H1 (cell line): ENCODE measurements at regions not wholly inside any gene's neighbourhood (a gene's known extent, or its start where the extent isn't known, plus 50 kb on each side); places are given as distances from the start of the nearest gene placed in this dataset.

Source experiments
- CTCF ChIA-PET: fragments of 300-600 bp; sonication (Branson Sonifier 250); formaldehyde crosslinking; loops from one replicate; lab custom pipeline; 2021; ENCODE audit not compliant: partially characterized antibody; lab: Charles Lee
- POLR2A ChIA-PET: fragments of 300-600 bp; sonication (Branson Sonifier 250); formaldehyde crosslinking; loops from one replicate; lab custom pipeline; 2021; ENCODE audit warnings: inconsistent platforms; ENCODE audit not compliant: partially characterized antibody; lab: Charles Lee
- DNase-seq, 2 experiments: peaks; one replicate each; pipeline versions ENCODE4 v3.0.0 to v3.0.0-alpha.2; 2010 to 2022; ENCODE audit warnings: low spot score in 2 of 2, low read depth in 1 of 2, mixed read lengths in 1 of 2
- FAIRE-seq: peaks from 2 replicates; lab custom pipeline; 2011; peaks lifted over from hg19 to GRCh38; lab: Jason Lieb, UNC
- H2AFZ ChIP-seq: 2 replicates; pipeline ENCODE4 v1.8.1; 2012; ENCODE audit warnings: low read length, inconsistent platforms
- H2AK5ac ChIP-seq: 2 replicates; pipeline ENCODE4 v1.6.1; 2013; ENCODE audit warnings: low read depth, low read length
- H2BK120ac ChIP-seq: replicated peaks from 2 replicates; pipeline ENCODE3; 2013; ENCODE audit warnings: low read depth, low read length, inconsistent platforms
- H2BK12ac ChIP-seq: 2 replicates; pipeline ENCODE4 v1.6.1; 2013; ENCODE audit warnings: low read depth, low read length
- H2BK15ac ChIP-seq: 2 replicates; pipeline ENCODE4 v1.6.1; 2013; ENCODE audit warnings: low read length
- H2BK20ac ChIP-seq: 2 replicates; pipeline ENCODE4 v1.6.1; 2013; ENCODE audit warnings: low read length
- H2BK5ac ChIP-seq: 2 replicates; pipeline ENCODE4 v1.6.1; 2013; ENCODE audit warnings: low read depth, low read length
- H3K14ac ChIP-seq: 2 replicates; pipeline ENCODE4 v1.6.1; 2013; ENCODE audit warnings: inconsistent platforms; ENCODE audit not compliant: insufficient read length
- H3K18ac ChIP-seq: 2 replicates; pipeline ENCODE4 v1.6.1; 2013; ENCODE audit warnings: low read length; ENCODE audit errors: extremely low read depth
- H3K23ac ChIP-seq: 2 replicates; pipeline ENCODE4 v1.6.1; 2013; ENCODE audit warnings: inconsistent platforms; ENCODE audit not compliant: insufficient read length
- H3K23me2 ChIP-seq: 2 replicates; pipeline ENCODE4 v1.6.1; 2013; ENCODE audit warnings: low read depth, low read length
- H3K27ac ChIP-seq: 2 replicates; pipeline ENCODE4 v1.6.1; 2011; ENCODE audit warnings: low read depth, low read length, inconsistent platforms
- H3K27me3 ChIP-seq, 4 experiments: replicated peaks in 1 of 4; 1 replicate in 1 of 4; 2 replicates in 3 of 4; pipeline versions ENCODE4 v1.6.1 to v1.8.1; 2011 to 2013; ENCODE audit warnings: low read length in 3 of 4, mild to moderate bottlenecking in 3 of 4, inconsistent platforms in 2 of 4, mixed read lengths in 2 of 4, moderate library complexity in 1 of 4; ENCODE audit not compliant: control insufficient read depth in 3 of 4, insufficient read depth in 3 of 4; ENCODE audit errors: extremely low read depth in 1 of 4
- H3K36me3 ChIP-seq, 4 experiments: 2 replicates each; pipeline versions ENCODE4 v1.6.1 to v1.8.1; 2011 to 2013; ENCODE audit warnings: mild to moderate bottlenecking in 4 of 4, low read length in 3 of 4, moderate library complexity in 2 of 4, control low read depth in 1 of 4, inconsistent platforms in 1 of 4; ENCODE audit not compliant: insufficient read depth in 4 of 4, control insufficient read depth in 2 of 4
- H3K4ac ChIP-seq: replicated peaks from 2 replicates; pipeline ENCODE3; 2013; ENCODE audit warnings: low read length, low read depth, mixed read lengths, inconsistent platforms; ENCODE audit not compliant: insufficient read length
- H3K4me1 ChIP-seq, 4 experiments: replicated peaks in 1 of 4; 1 replicate in 1 of 4; 2 replicates in 3 of 4; pipeline versions ENCODE4 v1.6.1 to v1.8.1; 2011 to 2013; ENCODE audit warnings: low read length in 3 of 4, inconsistent platforms in 2 of 4, mixed read lengths in 1 of 4; ENCODE audit not compliant: insufficient read depth in 4 of 4, control insufficient read depth in 3 of 4
- H3K4me2 ChIP-seq, 2 experiments: 2 replicates each; pipeline versions ENCODE4 v1.6.1 to v1.8.1; 2011 to 2013; ENCODE audit warnings: low read depth in 2 of 2, low read length in 2 of 2, control low read depth in 1 of 2, inconsistent platforms in 1 of 2, mild to moderate bottlenecking in 1 of 2; ENCODE audit not compliant: insufficient read depth in 1 of 2
- H3K4me3 ChIP-seq, 4 experiments: fragments of 200-600, 300-600 bp in 1 of 4; sonication (generic), shearing (Covaris generic), sonication (Bioruptor Twin) in 1 of 4; 2 replicates each; pipeline versions ENCODE4 v1.5.1 to v1.8.1; 2011 to 2016; ENCODE audit warnings: low read length in 4 of 4, low read depth in 3 of 4, control low read depth in 2 of 4, inconsistent platforms in 2 of 4, mild to moderate bottlenecking in 2 of 4, mixed read lengths in 1 of 4, moderate library complexity in 1 of 4; ENCODE audit not compliant: insufficient read depth in 2 of 4; ENCODE audit errors: extremely low read depth in 1 of 4
- H3K56ac ChIP-seq: replicated peaks from 2 replicates; pipeline ENCODE3; 2013; ENCODE audit warnings: low read depth, mild to moderate bottlenecking, mixed read lengths, low read length, inconsistent platforms; ENCODE audit not compliant: insufficient read length
- H3K79me1 ChIP-seq: 2 replicates; pipeline ENCODE4 v1.6.1; 2013; ENCODE audit warnings: low read depth, low read length, control low read depth
- H3K79me2 ChIP-seq, 2 experiments: 2 replicates each; pipeline versions ENCODE4 v1.6.1 to v1.8.1; 2012 to 2013; ENCODE audit warnings: low read length in 2 of 2, mild to moderate bottlenecking in 2 of 2, inconsistent platforms in 1 of 2; ENCODE audit not compliant: insufficient read depth in 2 of 2, control insufficient read depth in 1 of 2
- H3K9ac ChIP-seq, 4 experiments: replicated peaks in 1 of 4; 1 replicate in 1 of 4; 2 replicates in 3 of 4; pipeline versions ENCODE4 v1.6.1 to v1.8.1; 2011 to 2013; ENCODE audit warnings: low read depth in 3 of 4, low read length in 3 of 4, control low read depth in 2 of 4, mild to moderate bottlenecking in 2 of 4, moderate library complexity in 2 of 4, inconsistent platforms in 1 of 4; ENCODE audit errors: extremely low read depth in 1 of 4
- H3K9me3 ChIP-seq, 2 experiments: 2 replicates each; pipeline versions ENCODE4 v1.6.1 to v1.8.1; 2012 to 2013; ENCODE audit warnings: mild to moderate bottlenecking in 2 of 2, moderate library complexity in 2 of 2, control low read depth in 1 of 2, inconsistent platforms in 1 of 2, low read depth in 1 of 2, low read length in 1 of 2, mixed read lengths in 1 of 2; ENCODE audit not compliant: insufficient read depth in 2 of 2
- H4K20me1 ChIP-seq, 2 experiments: replicated peaks in 1 of 2; 2 replicates each; pipeline versions ENCODE3 to v1.8.1; 2011 to 2013; ENCODE audit warnings: inconsistent platforms in 2 of 2, low read length in 2 of 2, mild to moderate bottlenecking in 1 of 2; ENCODE audit not compliant: insufficient read depth in 2 of 2, control insufficient read depth in 1 of 2
- H4K5ac ChIP-seq: 2 replicates; pipeline ENCODE4 v1.6.1; 2013; ENCODE audit warnings: low read length, low read depth, mixed read lengths, inconsistent platforms; ENCODE audit not compliant: insufficient read length
- H4K8ac ChIP-seq: 2 replicates; pipeline ENCODE4 v1.8.0; 2013; ENCODE audit warnings: mild to moderate bottlenecking, moderate library complexity, low read length, inconsistent platforms; ENCODE audit not compliant: insufficient read depth; ENCODE audit errors: extremely low read depth
- H4K91ac ChIP-seq: replicated peaks from 2 replicates; pipeline ENCODE3; 2013; ENCODE audit warnings: low read length, mixed read lengths, inconsistent platforms; ENCODE audit not compliant: insufficient read length
- ATF2 ChIP-seq: IDR thresholded peaks from 2 replicates; pipeline ENCODE4 v1.6.1; 2012; ENCODE audit warnings: low read length, inconsistent platforms
- BACH1 ChIP-seq: IDR thresholded peaks from 2 replicates; pipeline ENCODE4 v1.6.1; 2012; ENCODE audit warnings: low read length, improper control_type of control experiment
- CBX5 ChIP-seq: fragments of 300-800, 300-1000 bp; sonication (generic); IDR thresholded peaks from 2 replicates; pipeline ENCODE4 v1.7.1; 2016; ENCODE audit warnings: antibody characterized with exemption, low read length, low read depth
- E2F6 ChIP-seq: IDR thresholded peaks from 2 replicates; pipeline ENCODE4 v1.6.1; 2012; ENCODE audit warnings: inconsistent platforms
- JUN ChIP-seq: IDR thresholded peaks from 2 replicates; pipeline ENCODE4 v1.6.1; 2011; ENCODE audit warnings: low read depth, mild to moderate bottlenecking, improper control_type of control experiment, low read length
- RFX5 ChIP-seq: IDR thresholded peaks from 2 replicates; pipeline ENCODE4 v1.6.1; 2011; ENCODE audit warnings: low read depth, low read length, improper control_type of control experiment, borderline replicate concordance
- RNF2 ChIP-seq: fragments of 200-900, 300-1000 bp; sonication (generic); IDR thresholded peaks from 2 replicates; pipeline ENCODE4 v1.7.1; 2016; ENCODE audit warnings: borderline replicate concordance, low read depth, mild to moderate bottlenecking, antibody characterized with exemption, low read length; ENCODE audit not compliant: poor library complexity, severe bottlenecking; ENCODE audit errors: missing control alignments
- SIX5 ChIP-seq: IDR thresholded peaks from 2 replicates; pipeline ENCODE4 v1.6.1; 2011; ENCODE audit warnings: mild to moderate bottlenecking, low read depth, low read length
- SP2 ChIP-seq: IDR thresholded peaks from 2 replicates; pipeline ENCODE4 v1.6.1; 2012; ENCODE audit warnings: mild to moderate bottlenecking, low read length, inconsistent platforms
- TAF7 ChIP-seq: optimal IDR thresholded peaks from 2 replicates; pipeline ENCODE3; 2011; ENCODE audit warnings: low read depth, mild to moderate bottlenecking, inconsistent platforms, low read length, moderate library complexity, borderline replicate concordance
- WGBS, 2 experiments: shearing (Covaris generic) in 1 of 2; methylation state at CpG; one replicate each; pipeline versions ENCODE4 v1.1.6 to v1.1.7; 2013 to 2015; ENCODE audit warnings: low lambda C conversion rate in 2 of 2, mixed read lengths in 2 of 2, inconsistent platforms in 1 of 2, low coverage in 1 of 2, missing lambda C conversion rate in 1 of 2; ENCODE audit not compliant: insufficient replicate concordance in 2 of 2, insufficient coverage in 1 of 2, insufficient read length in 1 of 2; ENCODE audit errors: extremely low coverage in 1 of 2, missing lambda C conversion rate in 1 of 2; 5-methylcytosine and 5-hydroxymethylcytosine counted together
- TF ChIP-seq, protein P1 (sequence below): IDR thresholded peaks from 2 replicates; pipeline ENCODE4 v1.6.1; 2011; ENCODE audit warnings: low read depth, mild to moderate bottlenecking, low read length; ENCODE audit not compliant: insufficient read depth

DNA sequence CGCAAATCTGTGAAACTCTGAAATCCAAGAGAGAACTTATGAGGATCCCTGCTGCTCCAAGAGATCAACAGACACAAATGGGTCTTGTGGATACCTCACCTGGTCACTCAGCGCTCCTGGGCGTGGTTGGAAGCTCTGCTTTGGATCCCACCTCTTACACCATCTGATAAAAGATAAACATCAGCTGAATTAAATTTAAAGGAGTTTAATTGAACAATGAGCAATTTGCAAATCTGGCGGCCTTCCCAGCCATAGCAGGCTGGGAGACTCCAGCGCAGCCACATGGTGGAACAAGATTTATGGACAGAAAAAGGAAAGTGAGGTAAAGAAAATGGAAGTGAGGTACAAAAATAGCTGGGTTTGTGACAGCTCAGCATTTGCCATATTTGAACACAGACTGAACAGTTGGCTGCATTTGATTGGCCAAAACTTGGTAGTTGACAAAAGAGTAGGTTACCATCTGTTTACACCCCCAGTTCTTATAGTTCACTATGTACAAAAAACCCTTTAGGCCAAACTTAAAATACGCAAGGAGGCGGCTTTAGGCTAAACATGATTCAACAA lies 437.3 kb upstream of the NDST3 start:
- Histone ChIP-seq H3K79me1 (no peaks in the 10 kb centered on the region), H4K20me1 (no peaks in the 10 kb centered on the region), H4K5ac (no peak overlapping the region), H3K23me2 (no peaks in the 10 kb centered on the region), H3K27ac (no peak overlapping the region), H2BK15ac (no peak overlapping the region), H2BK12ac (no peak overlapping the region), H3K18ac (no peak overlapping the region), H2BK20ac (no peak overlapping the region), H4K8ac (no peak overlapping the region), H3K9me3 (no peaks in the 10 kb centered on the region; a peak in 1 of 4 replicates), H3K27me3 (no peaks in the 10 kb centered on the region), H3K4ac (no peak overlapping the region), H2AFZ (no peak overlapping the region), H4K91ac (no peak overlapping the region), H3K23ac (no peak overlapping the region), H3K4me1 (peaks cover 0 to 3% (median 0%) of the 10 kb centered on the region in 4 experiments; a peak in 1 of 7 replicates), H3K36me3 (no peaks in the 10 kb centered on the region), H3K79me2 (no peaks in the 10 kb centered on the region), H3K4me3 (no peak overlapping the region), H3K4me2 (no peak overlapping the region), H2AK5ac (no peak overlapping the region), H3K14ac (no peak overlapping the region), H3K56ac (no peak overlapping the region), H2BK5ac (no peak overlapping the region), H3K9ac (no peak overlapping the region), H2BK120ac (no peak overlapping the region)
- DNase-seq: no peak
- 98% methylated on average over 7 of the region's 7 CpGs; no CpG with 5 or more reads in 1 of the 2 experiments for WGBS, 2 experiments
- POLR2A ChIA-PET: no interaction called here
- CTCF ChIA-PET: no interaction called here
- no peak for FAIRE-seq
- no peak for TF ChIP-seq TAF7
- no peak for TF ChIP-seq JUN
- TF ChIP-seq ATF2: no peak
- TF ChIP-seq, protein P1, sequence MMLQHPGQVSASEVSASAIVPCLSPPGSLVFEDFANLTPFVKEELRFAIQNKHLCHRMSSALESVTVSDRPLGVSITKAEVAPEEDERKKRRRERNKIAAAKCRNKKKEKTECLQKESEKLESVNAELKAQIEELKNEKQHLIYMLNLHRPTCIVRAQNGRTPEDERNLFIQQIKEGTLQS: no peak
- TF ChIP-seq CBX5: no peak
- TF ChIP-seq E2F6: no peak
- TF ChIP-seq SIX5: no peak
- no peak for TF ChIP-seq SP2
- TF ChIP-seq RNF2: no peak
- TF ChIP-seq BACH1: no peak
- TF ChIP-seq RFX5: no peak
